ENCODE measurements at regions not wholly inside any gene's neighbourhood (a gene's known extent, or its start where the extent isn't known, plus 50 kb on each side); places are given as distances from the start of the nearest gene placed in this dataset.
"Not testable (repeated sequence)": the region's sequence is repeated elsewhere in the genome, so short reads cannot be mapped to it uniquely, and the experiment has no call there.

- TF ChIP-seq CTCF (IDR thresholded peaks at IDR 0.05); PBX3 (IDR thresholded peaks at IDR 0.05); MYC (IDR thresholded peaks at IDR 0.05; ENCODE audit: borderline replicate concordance, low read length); RFX5 (IDR thresholded peaks at IDR 0.05); USF2 (IDR thresholded peaks at IDR 0.05); EHMT2 (IDR thresholded peaks at IDR 0.05; ENCODE audit: low read depth): not testable (repeated sequence)
These were observed 225.9 kb upstream of the SETMAR start for GRCh38 chr3:4077278-4077677.

All from A549 (cell line).